Natural killer cell (primary cell): ENCODE measurements at regions not wholly inside any gene's neighbourhood (a gene's known extent, or its start where the extent isn't known, plus 50 kb on each side); places are given as distances from the start of the nearest gene placed in this dataset.

Experiments
- ATAC-seq, 3 donors: fragments of 150-1000 bp in 2 of 3; fragments of 200-7000 bp in 1 of 3; cut with Tn5 transposase; 1 replicate in 1 of 3; 2 replicates in 2 of 3; pipeline ENCODE4 v1.10.0; 2021; ENCODE audit warnings: mild to moderate bottlenecking in 2 of 3, moderate library complexity in 2 of 3
- DNase-seq, 2 donors: peaks; one replicate each; pipeline versions ENCODE4 v3.0.0 to v3.0.0-alpha.2; 2013 to 2021; ENCODE audit warnings: mixed read lengths in 1 of 2
- H3K27ac ChIP-seq: one replicate; pipeline ENCODE4 v1.5.1; 2013; ENCODE audit warnings: mild to moderate bottlenecking, low read length
- H3K27me3 ChIP-seq: one replicate; pipeline ENCODE4 v1.6.1; 2013; ENCODE audit warnings: low read length; ENCODE audit not compliant: control insufficient read depth, insufficient read depth
- H3K36me3 ChIP-seq: one replicate; pipeline ENCODE4 v1.6.1; 2013; ENCODE audit warnings: low read length; ENCODE audit not compliant: control insufficient read depth, insufficient read depth
- H3K4me1 ChIP-seq: one replicate; pipeline ENCODE4 v1.6.1; 2013; ENCODE audit warnings: low read length; ENCODE audit not compliant: control insufficient read depth, insufficient read depth
- H3K4me3 ChIP-seq: one replicate; pipeline ENCODE4 v1.5.1; 2013; ENCODE audit warnings: low read length
- H3K9me3 ChIP-seq: one replicate; pipeline ENCODE4 v1.6.1; 2013; ENCODE audit warnings: low read length; ENCODE audit not compliant: control insufficient read depth, insufficient read depth
- H3K27ac Mint-ChIP-seq, 2 donors: one replicate each; pipeline ENCODE4 v1.8.0; 2022; ENCODE audit warnings: mild to moderate bottlenecking in 2 of 2, mixed read lengths in 2 of 2, moderate library complexity in 1 of 2
- H3K27me3 Mint-ChIP-seq, 2 donors: one replicate each; pipeline ENCODE4 v1.8.0; 2022; ENCODE audit warnings: low read depth in 2 of 2, mixed read lengths in 2 of 2
- H3K36me3 Mint-ChIP-seq: one replicate; pipeline ENCODE4 v1.8.0; 2022; ENCODE audit warnings: mixed read lengths
- H3K4me1 Mint-ChIP-seq, 2 donors: one replicate each; pipeline ENCODE4 v1.8.0; 2022; ENCODE audit warnings: mixed read lengths in 2 of 2
- H3K4me3 Mint-ChIP-seq: one replicate; pipeline ENCODE4 v1.8.0; 2022; ENCODE audit warnings: mild to moderate bottlenecking, moderate library complexity, mixed read lengths
- H3K9me3 Mint-ChIP-seq, 2 donors: one replicate each; pipeline ENCODE4 v1.8.0; 2022; ENCODE audit warnings: mixed read lengths in 2 of 2
- CTCF ChIP-seq: fragments of 200-600 bp; IDR thresholded peaks from one replicate; pipeline ENCODE4 v1.8.0; 2022; ENCODE audit warnings: antibody characterized with exemption
- WGBS: methylation state at CpG from one replicate; pipeline ENCODE4 v1.1.7; 2013; ENCODE audit warnings: missing lambda C conversion rate; ENCODE audit not compliant: insufficient coverage; 5-methylcytosine and 5-hydroxymethylcytosine counted together
- intact Hi-C: fragments of 100-400 bp; cut with micrococcal nuclease; formaldehyde crosslinking; loops from one replicate; pipeline ENCODE4 v1.14.2; 2022

DNA sequence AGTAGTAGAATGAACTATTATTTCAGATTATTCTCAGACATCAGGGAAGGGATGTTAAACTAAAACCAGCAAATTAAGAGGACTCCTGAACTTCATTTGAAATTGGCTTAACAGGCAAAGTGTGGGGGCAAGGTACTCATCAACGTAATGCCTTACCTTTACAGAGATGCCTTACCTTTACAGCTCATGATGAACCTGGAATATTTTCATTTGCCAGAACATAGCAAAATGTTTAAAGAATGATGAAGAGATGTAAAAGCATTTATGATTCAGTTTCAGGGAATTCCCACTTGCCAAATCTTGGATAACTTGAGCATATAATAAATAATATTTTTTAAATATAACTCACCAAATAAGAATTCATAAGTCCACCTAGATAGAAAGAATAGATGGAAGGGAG, 207.5 kb downstream of the TINAG start:
- Mint-ChIP-seq H3K27ac (no peak overlapping the region), H3K4me3 (no peak overlapping the region), H3K9me3 (peaks cover 7 to 22% of the 10 kb centered on the region in 2 donors), H3K36me3 (no peaks in the 10 kb centered on the region), H3K27me3 (no peaks in the 10 kb centered on the region), H3K4me1 (no peaks in the 10 kb centered on the region)
- ATAC-seq (no peak), DNase-seq (no peak)
- Histone ChIP-seq H3K4me3 (no peak overlapping the region), H3K4me1 (no peaks in the 10 kb centered on the region), H3K9me3 (no peaks in the 10 kb centered on the region), H3K36me3 (no peaks in the 10 kb centered on the region), H3K27me3 (no peaks in the 10 kb centered on the region), H3K27ac (no peak overlapping the region)
- WGBS = 67% methylated on average over 1 of the region's 1 CpG
- intact Hi-C loops = no loop called here
- TF ChIP-seq CTCF = no peak

DNA sequence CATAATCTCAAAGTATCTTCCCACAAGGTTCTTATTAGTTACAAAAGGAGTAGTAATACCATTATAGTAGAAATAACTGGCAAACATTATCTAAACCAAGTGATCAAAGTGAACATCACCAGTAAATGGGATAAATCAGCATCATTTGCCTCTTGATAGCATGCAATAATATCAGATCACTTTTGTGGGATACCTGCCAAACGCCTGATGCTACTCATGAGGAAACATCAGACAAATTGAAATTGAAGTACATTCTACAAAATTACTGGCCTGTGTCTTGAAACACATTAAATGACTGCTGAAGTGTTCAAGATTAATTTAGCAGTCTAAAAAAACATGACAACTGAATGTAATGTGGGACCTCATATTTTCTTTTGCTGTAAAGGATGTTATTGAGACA, 208.1 kb downstream of the TINAG start:
- H3K27me3 Mint-ChIP-seq = no peaks in the 10 kb centered on the region

GRCh38 chr6:54519161-54519560, 210.9 kb downstream of the TINAG start:
- Mint-ChIP-seq H3K4me1 (no peaks in the 10 kb centered on the region), H3K27ac (no peak overlapping the region), H3K36me3 (no peaks in the 10 kb centered on the region), H3K4me3 (no peak overlapping the region), H3K27me3 (no peaks in the 10 kb centered on the region), H3K9me3 (peaks cover 10 to 14% of the 10 kb centered on the region in 2 donors)
- intact Hi-C loops = no loop called here
- ATAC-seq (no peak), DNase-seq (no peak)
- 89% methylated on average over 3 of the region's 3 CpGs for WGBS
- no peaks in the 10 kb centered on the region for H3K9me3 ChIP-seq
- H3K4me3 ChIP-seq = no peak overlapping the region
- no peaks in the 10 kb centered on the region for H3K4me1 ChIP-seq
- no peaks in the 10 kb centered on the region for H3K36me3 ChIP-seq
- H3K27ac ChIP-seq = no peak overlapping the region
- TF ChIP-seq CTCF = no peak
- H3K27me3 ChIP-seq = no peaks in the 10 kb centered on the region

More for the DNA sequence above, 208.1 kb downstream of the TINAG start:
- no peak for TF ChIP-seq CTCF
- Histone ChIP-seq H3K27me3 (no peaks in the 10 kb centered on the region), H3K36me3 (no peaks in the 10 kb centered on the region), H3K4me1 (no peaks in the 10 kb centered on the region), H3K27ac (no peak overlapping the region), H3K4me3 (no peak overlapping the region), H3K9me3 (no peaks in the 10 kb centered on the region)
- Mint-ChIP-seq H3K36me3 (no peaks in the 10 kb centered on the region), H3K27ac (no peak overlapping the region), H3K9me3 (peaks cover 11 to 22% of the 10 kb centered on the region in 2 donors), H3K4me1 (no peaks in the 10 kb centered on the region), H3K4me3 (no peak overlapping the region)
- intact Hi-C loops = no loop called here
- ATAC-seq (no peak), DNase-seq (no peak)
- WGBS = 17% methylated on average over 1 of the region's 1 CpG

GRCh38 chr6:54525731-54526130, 217.5 kb downstream of the TINAG start:
- Mint-ChIP-seq H3K9me3 (peaks cover 9 to 21% of the 10 kb centered on the region in 2 donors), H3K27ac (no peak overlapping the region), H3K4me3 (no peak overlapping the region), H3K4me1 (no peaks in the 10 kb centered on the region), H3K27me3 (no peaks in the 10 kb centered on the region), H3K36me3 (peaks cover 6% of the 10 kb centered on the region)
- intact Hi-C loops = no loop called here
- DNase-seq = no peak
- 60% methylated on average over 1 of the region's 2 CpGs for WGBS
- Histone ChIP-seq H3K4me3 (no peak overlapping the region), H3K27ac (no peak overlapping the region), H3K36me3 (no peaks in the 10 kb centered on the region), H3K4me1 (no peaks in the 10 kb centered on the region), H3K27me3 (no peaks in the 10 kb centered on the region), H3K9me3 (no peaks in the 10 kb centered on the region)
- no peak for ATAC-seq
- TF ChIP-seq CTCF = no peak
